Omental fat pad (tissue), 3 donors: ENCODE measurements at regions not wholly inside any gene's neighbourhood (a gene's known extent, or its start where the extent isn't known, plus 50 kb on each side); places are given as distances from the start of the nearest gene placed in this dataset.

Source experiments
- ATAC-seq: fragments of 150-250 bp; one replicate; pipeline ENCODE4 v1.9.1; 2016; ENCODE audit warnings: mild to moderate bottlenecking, moderate library complexity; ENCODE audit not compliant: low FRiP score
- DNase-seq: peaks from one replicate; pipeline ENCODE4 v3.0.0-alpha.2; 2019; ENCODE audit warnings: low spot score
- CTCF ChIP-seq, 3 donors: fragments of 450-650 bp; IDR thresholded peaks; one replicate each; pipeline ENCODE4 v1.5.1; 2016 to 2017; ENCODE audit warnings: antibody characterized with exemption in 3 of 3, mild to moderate bottlenecking in 3 of 3, moderate library complexity in 2 of 3

- DNase-seq (no peak), ATAC-seq (no peak)
- TF ChIP-seq CTCF (IDR thresholded peaks at IDR 0.05): no peak
Observed at GRCh38 chr14:38040411-38040810, 167.3 kb upstream of the SSTR1 start.

GRCh38 chr14:38042322-38042721 lies 165.4 kb upstream of the SSTR1 start:
- ATAC-seq: no peak
- no peak for DNase-seq
- TF ChIP-seq CTCF (IDR thresholded peaks at IDR 0.05): no peak

GRCh38 chr14:38044710-38045109 lies 163.0 kb upstream of the SSTR1 start:
- no peak for ATAC-seq
- no peak for DNase-seq
- TF ChIP-seq CTCF (IDR thresholded peaks at IDR 0.05): no peak

GRCh38 chr14:38045461-38045860 lies 162.2 kb upstream of the SSTR1 start:
- DNase-seq (no peak), ATAC-seq (no peak)
- no peak for TF ChIP-seq CTCF (IDR thresholded peaks at IDR 0.05)

GRCh38 chr14:38046160-38046559 lies 161.5 kb upstream of the SSTR1 start:
- TF ChIP-seq CTCF (IDR thresholded peaks at IDR 0.05): no peak

GRCh38 chr14:38047195-38047902 lies 160.4 kb upstream of the SSTR1 start:
- DNase-seq (no peak), ATAC-seq (no peak)
- no peak for TF ChIP-seq CTCF (IDR thresholded peaks at IDR 0.05)

More at GRCh38 chr14:38046160-38046559, 161.5 kb upstream of the SSTR1 start:
- ATAC-seq (no peak), DNase-seq (no peak)

GRCh38 chr14:38053666-38054065 lies 154.0 kb upstream of the SSTR1 start:
- TF ChIP-seq CTCF (IDR thresholded peaks at IDR 0.05): no peak
- ATAC-seq: no peak
- DNase-seq: no peak
